Left lung (tissue), 4 donors: ENCODE measurements at regions not wholly inside any gene's neighbourhood (a gene's known extent, or its start where the extent isn't known, plus 50 kb on each side); places are given as distances from the start of the nearest gene placed in this dataset.

Experiments used
- ATAC-seq: fragments of 200-7000 bp; cut with Tn5 transposase; one replicate; pipeline ENCODE4 v1.9.1; 2020; ENCODE audit warnings: moderate library complexity
- DNase-seq, 4 donors: peaks; one replicate each; pipeline ENCODE4 v3.0.0-alpha.2; 2013 to 2020
- H3K27ac ChIP-seq, 2 donors: fragments of 200-600 bp; sonication (generic) in 1 of 2; one replicate each; pipeline versions ENCODE4 v1.5.0 to v1.8.0; 2020 to 2021
- H3K27me3 ChIP-seq, 2 donors: fragments of 200-600 bp; sonication (generic) in 1 of 2; one replicate each; pipeline versions ENCODE4 v1.5.0 to v1.8.0; 2020 to 2021
- H3K36me3 ChIP-seq, 2 donors: fragments of 200-600 bp; sonication (generic) in 1 of 2; one replicate each; pipeline versions ENCODE4 v1.5.0 to v1.8.0; 2020 to 2021
- H3K4me1 ChIP-seq, 2 donors: fragments of 200-600 bp; one replicate each; pipeline ENCODE4 v1.8.0; 2021
- H3K4me3 ChIP-seq, 2 donors: fragments of 200-600 bp; sonication (generic) in 1 of 2; one replicate each; pipeline versions ENCODE4 v1.5.0 to v1.8.0; 2020 to 2021; ENCODE audit warnings: mild to moderate bottlenecking in 1 of 2
- H3K9me3 ChIP-seq, 2 donors: fragments of 200-600 bp; sonication (generic) in 1 of 2; one replicate each; pipeline versions ENCODE4 v1.5.0 to v1.8.0; 2020 to 2021
- CTCF ChIP-seq, 2 donors: fragments of 200-600 bp; sonication (generic) in 1 of 2; IDR thresholded peaks; one replicate each; pipeline versions ENCODE4 v1.5.0 to v1.8.0; 2021; ENCODE audit warnings: antibody characterized with exemption in 2 of 2
- intact Hi-C, 2 donors: fragments of 100-400 bp; cut with DNase I; formaldehyde crosslinking; loops; one replicate each; pipeline versions ENCODE4 v1.11.2 to v1.14.2; 2022
- donor health status: DM: no; HTN: yes; CAD: no.
- donor health status: DM: no; HTN: no; CAD: no.

GRCh38 chr1:101698681-101699080 lies 298.0 kb downstream of the OLFM3 start:
- no peaks in the 10 kb centered on the region for H3K4me1 ChIP-seq
- intact Hi-C loops: no loop called here
- TF ChIP-seq CTCF (IDR thresholded peaks at IDR 0.05): no peak
- no peak overlapping the region for H3K4me3 ChIP-seq
- H3K27ac ChIP-seq: no peak overlapping the region
- H3K9me3 ChIP-seq: no peaks in the 10 kb centered on the region
- ATAC-seq (no peak), DNase-seq (no peak)
- H3K36me3 ChIP-seq: no peaks in the 10 kb centered on the region
- no peaks in the 10 kb centered on the region for H3K27me3 ChIP-seq

- Histone ChIP-seq H3K9me3 (no peaks in the 10 kb centered on the region), H3K4me3 (no peak overlapping the region), H3K4me1 (no peaks in the 10 kb centered on the region), H3K36me3 (no peaks in the 10 kb centered on the region), H3K27me3 (no peaks in the 10 kb centered on the region), H3K27ac (no peak overlapping the region)
- DNase-seq: no peak
- TF ChIP-seq CTCF (IDR thresholded peaks at IDR 0.05): no peak
- ATAC-seq: no peak
- intact Hi-C loops: no loop called here
Observed at GRCh38 chr1:101704895-101705294, 291.8 kb downstream of the OLFM3 start.

- DNase-seq (no peak), ATAC-seq (no peak)
- Histone ChIP-seq H3K4me1 (no peaks in the 10 kb centered on the region), H3K27ac (no peak overlapping the region), H3K9me3 (no peaks in the 10 kb centered on the region), H3K27me3 (no peaks in the 10 kb centered on the region), H3K4me3 (no peak overlapping the region), H3K36me3 (no peaks in the 10 kb centered on the region)
- intact Hi-C loops: no loop called here
- no peak for TF ChIP-seq CTCF (IDR thresholded peaks at IDR 0.05)
Observed at GRCh38 chr1:101706366-101706765, 290.4 kb downstream of the OLFM3 start.

GRCh38 chr1:101709721-101710120 lies 287.0 kb downstream of the OLFM3 start:
- Histone ChIP-seq H3K4me1 (no peaks in the 10 kb centered on the region), H3K27ac (no peak overlapping the region), H3K36me3 (no peaks in the 10 kb centered on the region), H3K9me3 (no peaks in the 10 kb centered on the region), H3K27me3 (no peaks in the 10 kb centered on the region), H3K4me3 (no peak overlapping the region)
- no peak for TF ChIP-seq CTCF (IDR thresholded peaks at IDR 0.05)
- intact Hi-C loops: no loop called here
- no peak for DNase-seq
- no peak for ATAC-seq

GRCh38 chr1:101713760-101714159 lies 283.0 kb downstream of the OLFM3 start:
- no peak for TF ChIP-seq CTCF (IDR thresholded peaks at IDR 0.05)
- intact Hi-C loops: no loop called here
- Histone ChIP-seq H3K9me3 (no peaks in the 10 kb centered on the region), H3K4me3 (no peak overlapping the region), H3K4me1 (no peaks in the 10 kb centered on the region), H3K36me3 (no peaks in the 10 kb centered on the region), H3K27ac (no peak overlapping the region), H3K27me3 (no peaks in the 10 kb centered on the region)
- ATAC-seq (no peak), DNase-seq (no peak)
